NT2/D1 (cell line): ENCODE measurements at regions not wholly inside any gene's neighbourhood (a gene's known extent, or its start where the extent isn't known, plus 50 kb on each side); places are given as distances from the start of the nearest gene placed in this dataset.

ENCODE experiments used
- YY1 ChIP-seq: IDR thresholded peaks from 2 replicates; pipeline ENCODE4 v1.6.1; 2011; ENCODE audit not compliant: insufficient read length, insufficient read depth
- ZNF274 ChIP-seq: IDR thresholded peaks from 2 replicates; pipeline ENCODE4 v1.6.1; 2011; ENCODE audit warnings: mild to moderate bottlenecking, low read depth, low read length

DNA sequence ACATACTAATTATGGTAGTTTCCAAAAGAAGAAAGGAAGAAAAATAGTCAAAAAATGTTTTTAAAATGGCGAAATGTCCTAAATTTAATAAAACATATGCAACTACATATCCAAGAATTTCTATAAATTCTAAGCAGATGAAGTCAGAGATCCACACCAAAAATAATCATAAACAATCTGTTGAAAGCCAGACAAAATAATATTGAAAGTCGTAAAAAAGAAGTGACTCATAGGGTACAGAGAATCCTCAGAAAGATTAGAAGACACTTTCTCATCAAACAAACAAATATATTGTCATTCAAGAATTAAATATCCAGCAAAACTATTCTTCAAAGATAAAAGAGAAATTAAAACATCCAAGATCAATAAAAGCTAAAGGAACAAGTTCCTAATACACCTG is 281.4 kb upstream of the ZNF804A start:
- TF ChIP-seq YY1 (no peak), ZNF274 (no peak)
